ENCODE measurements at regions not wholly inside any gene's neighbourhood (a gene's known extent, or its start where the extent isn't known, plus 50 kb on each side); places are given as distances from the start of the nearest gene placed in this dataset.
A peak's percentile ranks its signal among the peaks of the same experiment; 100 is the strongest.

GRCh38 chr7:153514032-153514431, 538.2 kb upstream of the DPP6 start:
- Histone ChIP-seq H3K4me3 (ENCODE audit: low read depth, low read length) (no peak overlapping the region), H3K27ac (ENCODE audit: extremely low read depth, low read depth, low read length) (no peak overlapping the region), H3K36me3 (ENCODE audit: control insufficient read depth in 2 of 2, insufficient read depth in 1 of 2, low read length in 2 of 2) (no peaks in the 10 kb centered on the region), H3K9me3 (ENCODE audit: control insufficient read depth, insufficient read depth, low read depth, low read length) (no peaks in the 10 kb centered on the region), H3K4me1 (ENCODE audit: control insufficient read depth, insufficient read depth, low read length) (no peaks in the 10 kb centered on the region)
- ChIA-PET CTCF (no interaction called here), POLR2A (no interaction called here)
- no peak for TF ChIP-seq ZNF292 (tag by site-specific recombination; IDR thresholded peaks at IDR 0.05; ENCODE audit: borderline replicate concordance, low read depth)
- TF ChIP-seq ZNF214 (tag by site-specific recombination; IDR thresholded peaks at IDR 0.05; ENCODE audit: borderline replicate concordance) = no peak
- no peak for TF ChIP-seq ZBTB21 (tag by site-specific recombination; IDR thresholded peaks at IDR 0.05)
- no peak for TF ChIP-seq ZSCAN4 (tag by site-specific recombination; IDR thresholded peaks at IDR 0.05)
- TF ChIP-seq CTCF (tag by site-specific recombination; IDR thresholded peaks at IDR 0.05) = no peak
- no peak for TF ChIP-seq ZNF335 (tag by site-specific recombination; conservative IDR thresholded peaks at IDR 0.05)

GRCh38 chr7:153515359-153515758, 536.8 kb upstream of the DPP6 start:
- no peak overlapping the region for H3K27ac ChIP-seq (ENCODE audit: extremely low read depth, low read depth, low read length)

DNA sequence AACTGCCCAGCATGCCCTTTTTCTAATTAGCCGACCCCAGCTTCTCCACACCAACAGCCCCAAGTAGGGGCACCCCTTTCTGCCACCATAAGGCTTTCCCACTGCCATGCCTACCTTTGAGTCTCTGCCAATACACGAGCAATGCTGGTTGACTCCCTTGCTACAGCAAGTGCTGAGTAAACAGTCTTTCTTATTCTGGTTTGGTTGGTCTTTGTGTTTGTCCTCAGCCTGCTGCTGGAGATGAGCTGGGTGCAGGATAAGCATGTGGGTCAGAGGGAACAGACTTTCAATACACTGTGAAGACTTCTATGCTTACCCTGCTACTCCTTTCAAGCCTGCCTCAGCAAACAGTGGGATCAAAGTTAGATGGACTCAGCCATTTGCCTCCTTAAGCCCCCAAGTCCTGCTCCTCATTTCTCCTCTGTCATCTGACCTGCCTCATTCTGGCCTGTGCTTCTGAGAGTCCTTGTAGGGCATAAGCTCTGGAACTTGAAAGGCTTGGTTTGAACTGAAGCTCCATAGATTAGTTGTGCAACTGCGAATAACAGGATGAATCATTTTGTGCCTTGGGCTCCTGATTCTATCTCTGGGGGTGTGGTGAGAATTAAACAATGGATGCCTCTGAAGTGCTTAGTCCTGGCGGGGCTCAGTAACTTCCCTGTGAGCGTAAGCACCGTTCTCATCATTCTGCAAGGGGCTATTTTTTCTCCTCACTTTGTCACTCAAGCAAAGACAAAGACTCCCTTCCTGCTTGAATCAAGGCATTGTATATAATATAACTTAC, 533.8 kb upstream of the DPP6 start:
- H3K4me1 ChIP-seq (ENCODE audit: control insufficient read depth, insufficient read depth, low read length) = no peaks in the 10 kb centered on the region
- no peaks in the 10 kb centered on the region for H3K36me3 ChIP-seq (ENCODE audit: control insufficient read depth in 2 of 2, insufficient read depth in 1 of 2, low read length in 2 of 2)
- no peak for TF ChIP-seq ZNF24 (tag by site-specific recombination; IDR thresholded peaks at IDR 0.05)
- no peak overlapping the region for H3K27ac ChIP-seq (ENCODE audit: extremely low read depth, low read depth, low read length)
- ChIA-PET CTCF (no interaction called here), POLR2A (no interaction called here)
- no peaks in the 10 kb centered on the region for H3K9me3 ChIP-seq (ENCODE audit: control insufficient read depth, insufficient read depth, low read depth, low read length)
- H3K4me3 ChIP-seq (ENCODE audit: low read depth, low read length) = no peak overlapping the region

More at GRCh38 chr7:153515359-153515758, 536.8 kb upstream of the DPP6 start:
- no peak for TF ChIP-seq HOXC10 (CRISPR knock-in tag; IDR thresholded peaks at IDR 0.05)
- TF ChIP-seq, protein P1, sequence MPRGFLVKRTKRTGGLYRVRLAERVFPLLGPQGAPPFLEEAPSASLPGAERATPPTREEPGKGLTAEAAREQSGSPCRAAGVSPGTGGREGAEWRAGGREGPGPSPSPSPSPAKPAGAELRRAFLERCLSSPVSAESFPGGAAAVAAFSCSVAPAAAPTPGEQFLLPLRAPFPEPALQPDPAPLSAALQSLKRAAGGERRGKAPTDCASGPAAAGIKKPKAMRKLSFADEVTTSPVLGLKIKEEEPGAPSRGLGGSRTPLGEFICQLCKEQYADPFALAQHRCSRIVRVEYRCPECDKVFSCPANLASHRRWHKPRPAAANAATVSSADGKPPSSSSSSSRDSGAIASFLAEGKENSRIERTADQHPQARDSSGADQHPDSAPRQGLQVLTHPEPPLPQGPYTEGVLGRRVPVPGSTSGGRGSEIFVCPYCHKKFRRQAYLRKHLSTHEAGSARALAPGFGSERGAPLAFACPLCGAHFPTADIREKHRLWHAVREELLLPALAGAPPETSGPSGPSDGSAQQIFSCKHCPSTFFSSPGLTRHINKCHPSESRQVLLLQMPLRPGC (tag by site-specific recombination; IDR thresholded peaks at IDR 0.05) = no peak
- no peak for TF ChIP-seq EGR2 (tag by site-specific recombination; IDR thresholded peaks at IDR 0.05; ENCODE audit: low read depth)
- TF ChIP-seq ZNF146 (tag by site-specific recombination; IDR thresholded peaks at IDR 0.05) = peak; percentile 58
- no peak for TF ChIP-seq ZSCAN23 (tag by site-specific recombination; IDR thresholded peaks at IDR 0.05)
- TF ChIP-seq ZNF140 (tag by site-specific recombination; IDR thresholded peaks at IDR 0.05) = no peak
- no peak for TF ChIP-seq ZNF404 (tag by site-specific recombination; IDR thresholded peaks at IDR 0.05)
- H3K9me3 ChIP-seq (ENCODE audit: control insufficient read depth, insufficient read depth, low read depth, low read length) = no peaks in the 10 kb centered on the region
- H3K4me1 ChIP-seq (ENCODE audit: control insufficient read depth, insufficient read depth, low read length) = no peaks in the 10 kb centered on the region
- H3K36me3 ChIP-seq (ENCODE audit: control insufficient read depth in 2 of 2, insufficient read depth in 1 of 2, low read length in 2 of 2) = no peaks in the 10 kb centered on the region
- ChIA-PET CTCF (no interaction called here), POLR2A (no interaction called here)
- H3K4me3 ChIP-seq (ENCODE audit: low read depth, low read length) = no peak overlapping the region

DNA sequence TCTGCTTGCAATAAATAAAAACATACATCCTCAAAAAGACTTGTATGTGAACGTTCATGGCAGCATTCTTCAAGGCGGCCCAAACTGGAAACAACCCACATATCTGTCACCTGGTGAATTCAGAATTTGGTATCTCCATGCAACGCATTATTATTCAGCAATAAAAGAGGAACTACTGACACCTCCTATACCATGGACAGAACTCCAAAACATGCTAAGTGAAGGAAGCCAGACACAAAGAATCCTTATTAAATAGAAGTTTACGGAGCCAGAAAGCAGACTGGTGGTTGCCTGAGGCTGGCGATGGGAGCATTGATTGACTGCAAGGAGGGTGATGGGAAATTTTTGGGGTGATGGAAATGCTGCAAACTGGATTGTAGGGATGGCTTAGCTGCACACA, 530.8 kb upstream of the DPP6 start:
- CTCF ChIA-PET = no interaction called here
- H3K36me3 ChIP-seq (ENCODE audit: control insufficient read depth in 2 of 2, insufficient read depth in 1 of 2, low read length in 2 of 2) = no peaks in the 10 kb centered on the region
- H3K4me3 ChIP-seq (ENCODE audit: low read depth, low read length) = no peak overlapping the region
- TF ChIP-seq, protein P2, sequence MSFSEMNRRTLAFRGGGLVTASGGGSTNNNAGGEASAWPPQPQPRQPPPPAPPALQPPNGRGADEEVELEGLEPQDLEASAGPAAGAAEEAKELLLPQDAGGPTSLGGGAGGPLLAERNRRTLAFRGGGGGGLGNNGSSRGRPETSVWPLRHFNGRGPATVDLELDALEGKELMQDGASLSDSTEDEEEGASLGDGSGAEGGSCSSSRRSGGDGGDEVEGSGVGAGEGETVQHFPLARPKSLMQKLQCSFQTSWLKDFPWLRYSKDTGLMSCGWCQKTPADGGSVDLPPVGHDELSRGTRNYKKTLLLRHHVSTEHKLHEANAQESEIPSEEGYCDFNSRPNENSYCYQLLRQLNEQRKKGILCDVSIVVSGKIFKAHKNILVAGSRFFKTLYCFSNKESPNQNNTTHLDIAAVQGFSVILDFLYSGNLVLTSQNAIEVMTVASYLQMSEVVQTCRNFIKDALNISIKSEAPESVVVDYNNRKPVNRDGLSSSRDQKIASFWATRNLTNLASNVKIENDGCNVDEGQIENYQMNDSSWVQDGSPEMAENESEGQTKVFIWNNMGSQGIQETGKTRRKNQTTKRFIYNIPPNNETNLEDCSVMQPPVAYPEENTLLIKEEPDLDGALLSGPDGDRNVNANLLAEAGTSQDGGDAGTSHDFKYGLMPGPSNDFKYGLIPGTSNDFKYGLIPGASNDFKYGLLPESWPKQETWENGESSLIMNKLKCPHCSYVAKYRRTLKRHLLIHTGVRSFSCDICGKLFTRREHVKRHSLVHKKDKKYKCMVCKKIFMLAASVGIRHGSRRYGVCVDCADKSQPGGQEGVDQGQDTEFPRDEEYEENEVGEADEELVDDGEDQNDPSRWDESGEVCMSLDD (tag by site-specific recombination; IDR thresholded peaks at IDR 0.05) = no peak
- TF ChIP-seq HIC1 (tag by site-specific recombination; IDR thresholded peaks at IDR 0.05) = no peak
- no peak for TF ChIP-seq YY1 (tag by site-specific recombination; IDR thresholded peaks at IDR 0.05)
- H3K27ac ChIP-seq (ENCODE audit: extremely low read depth, low read depth, low read length) = no peak overlapping the region
- no peaks in the 10 kb centered on the region for H3K4me1 ChIP-seq (ENCODE audit: control insufficient read depth, insufficient read depth, low read length)
- POLR2A ChIA-PET = no interaction called here
- H3K9me3 ChIP-seq (ENCODE audit: control insufficient read depth, insufficient read depth, low read depth, low read length) = no peaks in the 10 kb centered on the region
